ENCODE measurements at regions not wholly inside any gene's neighbourhood (a gene's known extent, or its start where the extent isn't known, plus 50 kb on each side); places are given as distances from the start of the nearest gene placed in this dataset.
"Not testable (repeated sequence)": the region's sequence is repeated elsewhere in the genome, so short reads cannot be mapped to it uniquely, and the experiment has no call there.

GRCh38 chr9:2394087-2394741 lies 227.4 kb upstream of the VLDLR start:
- H3K23ac ChIP-seq (ENCODE audit: low read depth, low read length); H3K4me2 ChIP-seq (ENCODE audit: low read depth, low read length); POLR2A ChIA-PET (ENCODE audit: unreplicated experiment); DNase-seq; H2BK15ac ChIP-seq (ENCODE audit: low read depth, low read length); H3K9me1 ChIP-seq (ENCODE audit: insufficient read depth, low read length); H3K9ac ChIP-seq (ENCODE audit: low read depth, low read length); H4K5ac ChIP-seq (ENCODE audit: low read depth, low read length); H3K4me3 ChIP-seq (ENCODE audit: insufficient read depth, low read depth, low read length); H3K9me3 ChIP-seq (ENCODE audit: control insufficient read depth, insufficient read depth, low read length); H2AFZ ChIP-seq (replicated peaks; ENCODE audit: low read length, poor library complexity); H4K8ac ChIP-seq (ENCODE audit: low read depth in 2 of 2, low read length in 2 of 2); ATAC-seq (ENCODE audit: low read depth); dilution Hi-C loops (cut with HindIII; ENCODE audit: low sequenced_read_pairs, unreplicated experiment); in situ Hi-C loops (cut with MboI; ENCODE audit: low sequenced_read_pairs); BruUV-seq (replicated peaks); H3K79me1 ChIP-seq (ENCODE audit: low read depth in 1 of 2, low read length in 2 of 2); H3K18ac ChIP-seq (ENCODE audit: low read depth, low read length); H4K91ac ChIP-seq (ENCODE audit: insufficient read depth, low read depth, low read length); H3K4me1 ChIP-seq (ENCODE audit: control insufficient read depth, insufficient read depth, low read length); H3K27me3 ChIP-seq (ENCODE audit: control insufficient read depth, insufficient read depth, low read length); H2BK5ac ChIP-seq (ENCODE audit: low read depth, low read length, poor library complexity, severe bottlenecking); H3K36me3 ChIP-seq (ENCODE audit: control insufficient read depth, insufficient read depth, low read length); H2AK9ac ChIP-seq (replicated peaks; ENCODE audit: low read depth, low read length, poor library complexity); H3K14ac ChIP-seq (replicated peaks; ENCODE audit: low read depth, low read length); H2BK120ac ChIP-seq (ENCODE audit: low read depth, low read length); intact Hi-C loops (cut with micrococcal nuclease); H2AK5ac ChIP-seq (ENCODE audit: low read depth, low read length); H4K20me1 ChIP-seq (ENCODE audit: insufficient read depth, low read length); H3K56ac ChIP-seq (ENCODE audit: extremely low read depth, insufficient read depth, low read length); H2BK20ac ChIP-seq (ENCODE audit: low read depth, low read length); H3K4ac ChIP-seq (ENCODE audit: low read depth, low read length); H3K27ac ChIP-seq (ENCODE audit: insufficient read depth, low read length); CTCF ChIA-PET: not testable (repeated sequence)

All from IMR-90 (cell line).